GM10266 (cell line): ENCODE measurements at regions not wholly inside any gene's neighbourhood (a gene's known extent, or its start where the extent isn't known, plus 50 kb on each side); places are given as distances from the start of the nearest gene placed in this dataset.

Source experiments
- DNase-seq: peaks from one replicate; pipeline ENCODE4 v3.0.0; 2012; ENCODE audit errors: extremely low spot score
- TF ChIP-seq, protein P1 (sequence below): IDR thresholded peaks from 2 replicates; pipeline ENCODE4 v1.5.1; 2012; ENCODE audit warnings: mild to moderate bottlenecking, low read depth; ENCODE audit not compliant: control insufficient read depth, insufficient read depth; ENCODE audit errors: missing control alignments

DNA sequence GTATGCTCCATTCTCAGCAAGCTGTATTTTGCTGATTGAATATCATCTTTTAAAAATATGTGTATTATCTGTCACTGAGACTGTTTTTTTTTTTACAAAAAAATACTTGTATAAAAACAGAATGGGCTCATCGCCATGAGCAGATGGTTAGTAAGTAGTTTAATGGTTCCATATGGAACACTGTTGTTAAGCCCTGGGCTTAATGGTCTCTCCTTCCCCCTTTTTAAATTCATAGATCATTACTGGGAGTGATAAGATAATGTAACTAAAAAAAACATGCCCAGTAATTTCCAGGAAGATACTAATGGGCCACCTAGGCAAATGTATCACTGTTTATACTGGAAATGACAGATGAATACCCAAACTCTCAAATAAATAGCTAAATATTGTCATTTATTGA is 95.3 kb upstream of the TPRG1 start:
- TF ChIP-seq, protein P1, sequence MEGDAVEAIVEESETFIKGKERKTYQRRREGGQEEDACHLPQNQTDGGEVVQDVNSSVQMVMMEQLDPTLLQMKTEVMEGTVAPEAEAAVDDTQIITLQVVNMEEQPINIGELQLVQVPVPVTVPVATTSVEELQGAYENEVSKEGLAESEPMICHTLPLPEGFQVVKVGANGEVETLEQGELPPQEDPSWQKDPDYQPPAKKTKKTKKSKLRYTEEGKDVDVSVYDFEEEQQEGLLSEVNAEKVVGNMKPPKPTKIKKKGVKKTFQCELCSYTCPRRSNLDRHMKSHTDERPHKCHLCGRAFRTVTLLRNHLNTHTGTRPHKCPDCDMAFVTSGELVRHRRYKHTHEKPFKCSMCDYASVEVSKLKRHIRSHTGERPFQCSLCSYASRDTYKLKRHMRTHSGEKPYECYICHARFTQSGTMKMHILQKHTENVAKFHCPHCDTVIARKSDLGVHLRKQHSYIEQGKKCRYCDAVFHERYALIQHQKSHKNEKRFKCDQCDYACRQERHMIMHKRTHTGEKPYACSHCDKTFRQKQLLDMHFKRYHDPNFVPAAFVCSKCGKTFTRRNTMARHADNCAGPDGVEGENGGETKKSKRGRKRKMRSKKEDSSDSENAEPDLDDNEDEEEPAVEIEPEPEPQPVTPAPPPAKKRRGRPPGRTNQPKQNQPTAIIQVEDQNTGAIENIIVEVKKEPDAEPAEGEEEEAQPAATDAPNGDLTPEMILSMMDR = no peak
- DNase-seq = no peak

GRCh38 chr3:189080745-189081144 is 91.0 kb upstream of the TPRG1 start:
- no peak for DNase-seq
- TF ChIP-seq, protein P1 = no peak

DNA sequence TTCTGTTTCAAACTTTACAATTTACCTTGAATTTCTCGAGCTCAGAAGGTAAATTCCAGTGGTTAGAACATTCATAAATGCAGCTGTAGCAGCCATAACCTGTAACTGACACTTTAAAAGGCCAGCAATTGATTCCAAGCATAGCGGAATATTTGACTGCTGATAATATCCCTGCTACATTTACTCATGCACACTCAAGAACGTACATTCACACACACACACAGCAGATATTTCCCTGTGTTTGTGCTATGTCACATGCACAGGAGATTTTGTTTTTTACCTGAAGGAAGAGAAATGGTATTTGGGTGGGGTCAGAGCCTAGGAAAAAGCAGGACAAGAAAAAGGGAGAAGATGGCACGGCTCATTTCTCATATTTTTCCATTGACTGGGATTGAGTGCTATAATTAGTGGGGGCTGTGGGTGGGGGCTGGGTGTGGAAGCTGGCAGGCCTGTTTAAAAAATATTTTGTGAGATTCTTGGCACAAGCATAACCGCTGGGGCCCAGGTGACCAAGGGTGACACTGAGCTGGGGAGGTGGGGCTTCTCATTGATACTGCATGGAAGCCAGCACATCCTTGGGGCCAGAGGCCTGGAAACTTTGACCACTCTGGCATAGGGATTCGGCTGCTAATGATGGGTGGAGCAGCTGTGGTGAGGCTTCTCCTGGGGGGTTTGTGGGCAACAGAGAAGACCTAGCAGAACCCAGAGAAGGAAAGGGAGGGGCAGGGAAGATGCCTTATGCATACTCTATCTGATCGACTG is 88.9 kb upstream of the TPRG1 start:
- TF ChIP-seq, protein P1 = no peak
- no peak for DNase-seq

DNA sequence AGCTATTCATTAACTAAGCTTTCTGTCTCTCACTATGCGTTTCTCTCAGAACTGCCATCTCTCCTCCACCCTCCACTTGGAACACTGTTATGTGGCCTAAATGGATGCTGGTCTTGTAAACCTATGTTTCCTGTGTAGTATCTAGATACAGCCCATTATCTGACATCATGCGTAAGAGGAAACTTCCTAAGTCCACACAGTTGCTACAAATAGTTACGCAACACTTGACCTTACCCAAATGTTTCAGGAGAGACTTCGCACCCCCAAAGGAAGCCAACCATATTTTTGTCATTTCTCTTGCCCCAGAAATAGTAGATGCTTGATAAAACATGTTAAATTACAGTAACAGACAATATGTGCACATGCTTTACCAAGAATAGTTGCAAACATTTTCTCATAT is 87.2 kb upstream of the TPRG1 start:
- TF ChIP-seq, protein P1 = no peak
- DNase-seq = no peak

DNA sequence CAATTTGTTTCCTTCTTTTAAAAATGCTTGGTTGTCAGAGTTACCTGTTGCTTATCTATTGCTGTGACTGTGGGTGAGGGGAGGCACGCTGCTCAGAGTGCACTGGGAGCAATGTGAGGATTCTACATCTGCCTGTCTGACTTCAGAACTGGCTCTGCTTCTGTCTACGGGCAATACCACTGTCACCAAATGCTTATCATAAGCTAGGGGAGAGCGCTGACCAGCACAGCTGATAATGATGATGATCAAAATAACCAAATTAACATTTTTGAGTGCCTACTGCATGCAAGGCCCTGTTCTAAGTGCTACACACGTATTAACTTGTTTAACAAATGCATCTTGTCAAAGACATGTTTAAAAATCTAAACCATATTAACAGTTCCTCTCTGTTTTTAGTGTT is 79.2 kb upstream of the TPRG1 start:
- TF ChIP-seq, protein P1 = no peak
- no peak for DNase-seq

DNA sequence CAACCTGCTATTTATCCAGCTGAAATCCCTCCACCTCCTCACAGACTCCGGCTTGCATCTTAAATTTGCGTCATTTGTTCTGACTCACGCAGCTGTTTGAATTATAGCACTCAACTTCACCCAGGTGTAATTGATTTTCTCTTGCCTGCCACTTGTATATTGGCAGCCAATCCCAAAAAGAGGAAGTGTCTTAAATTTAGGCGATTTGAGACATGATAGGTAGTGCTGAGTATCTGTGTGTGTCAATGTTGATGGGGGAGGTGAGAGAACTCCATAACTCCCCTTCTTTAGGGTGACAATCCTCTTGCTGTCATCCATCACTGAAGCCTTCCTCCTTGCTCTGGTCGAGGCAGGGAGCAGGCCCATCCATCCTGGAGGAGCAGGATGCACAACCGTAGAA is 77.2 kb upstream of the TPRG1 start:
- TF ChIP-seq, protein P1 = no peak
- no peak for DNase-seq

- DNase-seq = no peak
- TF ChIP-seq, protein P1 = no peak
Observed at GRCh38 chr3:189096092-189096491, 75.7 kb upstream of the TPRG1 start.
